ENCODE measurements at regions not wholly inside any gene's neighbourhood (a gene's known extent, or its start where the extent isn't known, plus 50 kb on each side); places are given as distances from the start of the nearest gene placed in this dataset.
A peak's percentile ranks its signal among the peaks of the same experiment; 100 is the strongest.

DNA sequence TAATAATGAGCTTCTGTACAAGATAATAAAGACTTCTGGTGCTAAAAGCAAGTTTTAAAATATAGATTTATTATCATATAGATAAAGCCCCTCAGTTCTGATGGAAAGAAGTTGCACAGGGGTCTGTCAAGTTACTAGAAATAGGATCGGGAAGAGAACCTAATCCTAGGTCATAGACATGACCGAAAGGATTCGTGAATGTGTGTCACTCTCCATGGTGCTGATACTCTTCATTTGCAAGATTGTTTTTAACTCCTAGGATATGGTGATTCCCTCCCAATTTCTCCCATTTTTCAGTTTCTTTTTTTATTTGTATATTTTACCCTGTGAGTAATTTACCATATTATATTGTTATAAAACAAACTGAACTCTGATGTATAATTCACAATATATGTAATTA lies 58.9 kb upstream of the CTNNA2 start:
- DNase-seq: peak in 1 of 3 donors; percentile 9

DNA sequence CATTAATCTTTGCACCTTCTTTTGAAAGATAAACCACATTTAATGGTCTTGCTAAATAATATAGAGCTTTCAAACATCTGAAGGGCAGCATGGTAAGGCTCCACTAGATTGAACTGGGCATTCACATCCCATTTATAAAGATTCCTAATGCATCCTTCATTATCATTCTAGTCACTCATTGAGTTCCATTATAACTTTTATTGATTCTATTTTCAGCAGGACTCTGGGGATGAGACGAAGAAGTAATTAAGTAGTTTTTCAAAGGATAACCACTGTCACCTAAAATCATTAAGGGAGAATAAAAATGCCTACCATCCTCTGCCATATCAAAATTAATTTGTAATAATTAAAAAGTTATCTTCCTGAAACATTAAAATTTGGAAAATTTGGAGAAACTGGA lies 60.2 kb upstream of the CTNNA2 start:
- DNase-seq: no peak

DNA sequence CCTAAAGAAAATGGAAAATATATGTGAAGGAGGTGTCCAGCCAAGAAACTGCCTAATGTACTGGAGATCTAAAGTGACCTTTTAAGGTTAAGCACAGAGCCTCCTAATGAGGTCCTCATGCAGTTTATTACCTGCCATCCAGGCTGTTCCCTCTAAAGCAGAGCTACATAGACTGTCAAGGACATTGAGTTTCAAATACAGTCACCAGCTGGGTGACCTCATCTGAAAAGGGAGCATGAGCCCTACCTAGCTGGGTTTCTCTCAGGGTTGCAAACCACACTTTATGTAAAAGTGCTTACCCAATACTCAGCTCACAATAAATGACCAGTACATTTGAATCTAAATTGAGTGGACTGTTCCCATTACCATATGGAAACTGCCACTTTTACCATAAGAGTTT lies 65.4 kb upstream of the CTNNA2 start:
- DNase-seq: no peak

DNA sequence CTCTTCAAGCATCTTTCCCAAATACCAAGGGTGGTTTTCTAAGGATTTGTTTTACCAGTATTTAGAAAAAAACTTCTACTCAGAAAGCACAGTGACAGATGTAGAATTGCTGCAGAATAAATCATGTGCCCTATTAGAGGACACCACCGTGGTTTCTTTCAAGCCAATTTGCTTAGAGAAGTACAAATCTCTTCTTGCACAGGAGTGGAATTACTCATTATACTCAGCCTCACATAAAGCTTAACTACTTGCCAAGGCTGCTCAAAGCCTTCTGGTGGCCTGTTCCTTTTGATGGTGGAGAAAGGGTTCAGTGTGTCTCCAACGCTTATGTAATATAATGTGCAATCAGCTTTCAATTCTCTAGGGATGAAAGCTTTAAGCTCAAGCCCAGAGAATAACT lies 66.5 kb upstream of the CTNNA2 start:
- DNase-seq: no peak

DNA sequence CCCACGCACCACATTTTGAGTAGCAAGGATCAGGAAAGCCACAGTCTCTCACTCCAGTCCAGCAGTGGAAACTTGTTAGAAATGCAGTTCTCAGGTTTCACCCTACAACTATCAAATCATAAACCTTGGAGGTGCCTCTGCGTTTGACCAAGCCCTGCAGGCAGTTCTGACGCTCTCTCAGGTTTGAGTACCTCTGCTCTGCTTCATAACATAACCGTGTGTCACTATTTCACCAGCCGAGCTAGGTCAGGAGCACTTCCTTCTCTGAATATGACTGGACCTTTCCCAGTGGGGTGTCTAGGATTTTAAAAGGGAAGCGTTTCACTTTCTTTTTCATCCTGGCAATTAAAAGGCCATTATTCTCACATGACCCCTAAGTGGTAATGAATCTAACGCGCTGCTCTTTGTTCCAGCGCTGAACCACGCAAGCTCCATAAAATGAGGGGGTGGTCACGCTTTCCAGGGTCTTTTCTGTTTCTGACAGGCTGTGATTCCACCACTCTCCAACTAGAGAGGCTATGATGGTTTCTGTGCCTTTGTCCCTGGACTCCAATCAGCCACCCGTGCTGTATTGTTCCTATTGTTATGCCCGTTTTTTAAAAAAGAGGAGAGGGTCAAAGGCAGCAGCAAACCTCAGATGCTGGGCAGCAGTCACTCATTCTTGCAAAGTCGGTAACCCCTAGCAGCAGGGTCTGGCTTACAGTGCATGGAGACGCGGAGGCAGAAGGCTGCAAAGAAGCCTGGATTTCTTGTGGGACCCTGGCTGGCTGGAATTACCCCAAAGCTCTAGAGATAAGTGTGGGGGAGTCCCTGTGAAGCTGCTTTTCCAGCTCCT lies 75.2 kb upstream of the CTNNA2 start:
- DNase-seq: no peak

DNA sequence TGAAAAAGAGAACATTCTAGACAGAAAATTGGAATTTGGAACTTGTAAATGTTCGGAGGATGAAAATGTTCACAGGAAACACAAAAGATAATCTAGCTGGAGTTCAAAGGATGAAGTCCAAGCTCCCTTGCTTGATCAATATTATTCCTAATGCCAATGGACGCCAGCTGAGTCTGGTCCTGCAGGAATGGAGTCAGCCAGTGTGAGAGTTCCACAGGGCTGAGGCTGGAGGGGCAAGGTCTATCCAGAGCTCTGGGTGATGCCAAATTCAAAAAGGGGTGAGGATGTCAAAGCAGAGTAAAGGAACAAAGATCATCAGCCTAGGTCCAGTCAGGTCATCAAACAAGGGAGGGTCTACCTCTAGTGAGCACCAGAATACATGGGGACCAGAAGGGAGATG lies 78.5 kb upstream of the CTNNA2 start:
- DNase-seq: no peak

DNA sequence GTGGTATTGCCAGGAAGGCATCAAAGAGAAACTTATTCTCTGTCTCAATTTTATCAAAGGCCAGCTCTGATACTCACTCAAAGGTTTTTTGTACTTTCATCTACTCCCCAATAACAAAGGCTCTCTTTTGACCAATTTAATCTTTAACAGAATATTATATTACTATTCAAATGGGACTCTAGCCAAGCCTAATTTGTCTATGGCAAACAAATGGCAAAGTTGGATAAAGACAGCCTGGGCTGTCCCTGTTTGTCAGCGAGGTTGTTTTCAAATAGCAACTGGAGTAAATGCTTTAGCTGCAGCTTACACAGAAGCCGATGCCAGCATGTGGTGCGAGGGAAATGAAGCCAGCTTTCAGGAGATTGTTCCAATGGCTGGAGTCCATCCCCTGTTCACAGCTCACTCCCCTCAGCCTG lies 80.1 kb upstream of the CTNNA2 start:
- no peak for DNase-seq

DNA sequence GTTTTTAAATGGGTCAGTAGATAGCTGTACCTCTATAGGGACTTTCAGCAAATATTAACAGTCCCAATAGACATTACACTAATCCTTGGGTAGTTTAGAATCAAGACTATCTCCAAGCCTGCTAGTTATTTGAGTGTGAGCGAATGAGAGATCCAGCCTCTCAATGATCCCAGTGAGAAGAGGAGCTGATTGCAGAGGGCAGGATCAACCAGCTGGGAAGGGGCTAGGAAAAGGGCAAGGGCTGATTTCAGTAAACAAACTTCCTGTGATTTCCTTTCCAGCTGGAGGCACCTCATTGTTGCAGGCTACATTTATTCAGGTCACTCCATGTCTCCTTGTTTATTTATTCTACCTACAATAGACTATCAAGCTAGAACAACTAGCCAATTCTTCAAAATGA lies 84.1 kb upstream of the CTNNA2 start:
- DNase-seq: no peak

DNA sequence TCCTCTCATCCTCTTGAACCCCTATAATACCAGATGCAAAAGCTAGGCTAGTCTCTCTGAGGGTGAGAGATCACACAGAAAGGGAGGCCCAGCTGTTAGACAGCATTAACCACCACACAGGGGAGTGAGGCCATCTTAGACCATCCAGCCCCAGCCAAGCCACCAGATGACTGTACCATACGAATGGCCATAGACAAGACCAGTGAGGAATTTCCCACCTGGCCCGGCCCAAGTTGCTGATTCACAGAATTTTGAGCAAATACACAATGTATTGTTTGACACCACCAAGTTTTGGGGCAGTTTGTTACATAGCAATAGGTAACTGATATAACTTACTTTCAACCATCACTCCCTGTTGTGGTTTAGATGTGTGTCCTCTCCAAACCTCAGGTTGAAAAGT lies 98.2 kb upstream of the CTNNA2 start:
- DNase-seq: no peak

DNA sequence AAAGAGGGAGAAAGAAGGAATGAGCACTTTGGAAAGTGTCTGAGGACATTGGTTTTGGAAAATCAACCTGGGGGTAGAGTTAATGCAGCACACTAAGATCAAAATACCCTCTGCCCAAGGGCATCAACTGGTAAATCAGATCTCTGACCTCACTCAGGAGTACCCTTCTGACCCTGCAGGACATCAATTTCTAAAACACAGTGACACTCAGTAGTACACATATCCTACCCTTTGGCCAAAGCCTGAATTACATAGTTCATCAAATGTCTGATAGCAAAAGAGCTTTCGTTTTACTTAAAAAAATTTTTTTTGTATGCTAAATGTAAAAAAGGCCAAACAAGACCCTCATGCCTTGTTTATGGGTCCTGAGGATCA lies 118.4 kb upstream of the CTNNA2 start:
- no peak for DNase-seq

DNA sequence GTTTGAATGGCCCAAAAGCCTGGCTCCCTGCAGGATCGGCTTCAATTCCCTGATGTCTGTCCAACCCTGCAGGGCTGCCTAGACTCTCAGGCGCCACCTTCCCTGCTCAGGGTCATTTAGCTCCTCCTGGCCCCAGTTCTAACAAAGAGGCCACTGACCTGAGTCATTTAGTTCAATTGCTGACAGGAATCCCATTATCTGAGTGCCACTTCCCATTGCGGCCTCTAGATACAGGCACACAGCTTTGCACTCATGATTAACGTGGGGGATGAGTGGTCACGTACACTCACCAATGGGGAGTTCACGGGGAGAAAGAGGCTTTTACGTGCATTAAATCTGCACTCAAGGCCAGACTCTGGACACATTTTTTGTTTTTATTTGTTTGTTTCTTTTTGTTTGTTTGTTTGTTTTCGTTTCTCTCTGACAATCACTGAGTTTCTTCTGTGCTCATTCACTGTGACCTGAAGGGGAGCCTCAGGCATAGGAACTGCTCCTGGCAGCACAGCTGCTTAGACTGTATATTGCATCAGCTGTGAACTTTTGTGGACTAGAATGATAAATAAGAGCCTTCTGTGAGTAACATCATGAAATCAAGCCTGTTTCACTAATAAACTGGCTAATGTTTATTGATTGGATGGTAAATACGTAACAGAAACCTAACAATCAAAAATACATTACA lies 118.9 kb upstream of the CTNNA2 start:
- DNase-seq: no peak

DNA sequence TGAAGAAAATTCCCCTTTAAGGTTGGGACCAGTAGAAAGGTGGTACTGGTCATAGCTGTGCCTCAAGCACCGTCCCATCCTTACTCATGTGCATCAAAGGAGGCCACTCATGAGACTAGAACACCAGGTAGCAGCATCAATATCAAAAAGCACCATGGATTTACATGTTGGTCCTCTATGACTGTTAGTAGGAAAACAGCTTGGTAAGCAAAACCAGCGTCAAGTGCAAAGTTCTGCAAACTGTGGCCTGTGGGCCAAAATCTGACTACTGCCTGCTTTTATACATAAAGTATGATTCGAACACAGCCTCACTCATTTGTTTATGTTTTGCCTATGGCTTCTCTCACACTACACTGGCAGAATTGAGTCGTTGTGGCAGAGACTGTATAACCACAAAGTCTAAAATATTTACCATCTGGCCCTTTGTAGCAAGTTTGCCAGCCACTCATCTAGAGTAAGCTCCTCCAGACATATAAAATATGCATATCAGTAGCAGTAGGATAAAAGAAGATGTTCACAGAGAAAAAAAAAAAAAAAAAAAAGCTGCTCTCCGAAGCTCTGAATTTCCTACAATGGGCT lies 119.7 kb upstream of the CTNNA2 start:
- DNase-seq: no peak

DNA sequence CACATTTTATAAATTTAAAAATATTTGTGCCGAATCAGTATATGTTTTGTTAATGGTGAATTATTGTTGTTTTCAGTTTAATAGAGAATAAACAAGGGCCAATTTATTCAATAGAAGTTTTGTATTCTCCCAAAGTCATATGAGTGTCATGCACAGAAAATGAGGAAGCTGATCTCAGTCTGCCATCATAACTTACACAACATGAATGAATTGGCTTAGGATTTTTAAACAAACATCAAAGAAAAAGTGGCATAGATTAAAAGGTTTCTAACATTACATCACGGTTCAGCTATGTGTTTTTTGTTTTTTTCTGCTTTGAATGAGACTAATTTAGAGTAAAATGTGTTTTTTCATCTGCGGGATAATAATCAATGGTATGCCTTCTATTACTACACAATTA lies 123.4 kb upstream of the CTNNA2 start:
- no peak for DNase-seq

DNA sequence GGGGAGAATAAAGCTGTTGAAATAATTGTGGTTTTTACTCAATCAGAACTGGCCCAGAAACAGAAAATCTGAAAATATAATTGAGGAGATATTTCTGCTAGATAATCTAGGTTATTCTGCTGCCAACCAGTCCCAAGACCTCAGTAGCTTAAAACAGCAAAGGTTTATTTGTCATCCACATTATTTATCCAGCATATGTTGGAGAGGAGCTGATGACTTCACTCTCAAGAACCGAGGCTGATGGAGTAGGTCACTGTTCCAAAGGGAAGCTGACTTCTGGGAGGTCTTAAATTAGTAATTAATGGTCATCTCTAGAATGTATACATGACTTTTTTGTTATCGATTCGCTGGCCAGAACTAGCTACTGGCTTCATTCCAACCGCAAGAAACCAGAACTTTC lies 124.8 kb upstream of the CTNNA2 start:
- DNase-seq: no peak

DNA sequence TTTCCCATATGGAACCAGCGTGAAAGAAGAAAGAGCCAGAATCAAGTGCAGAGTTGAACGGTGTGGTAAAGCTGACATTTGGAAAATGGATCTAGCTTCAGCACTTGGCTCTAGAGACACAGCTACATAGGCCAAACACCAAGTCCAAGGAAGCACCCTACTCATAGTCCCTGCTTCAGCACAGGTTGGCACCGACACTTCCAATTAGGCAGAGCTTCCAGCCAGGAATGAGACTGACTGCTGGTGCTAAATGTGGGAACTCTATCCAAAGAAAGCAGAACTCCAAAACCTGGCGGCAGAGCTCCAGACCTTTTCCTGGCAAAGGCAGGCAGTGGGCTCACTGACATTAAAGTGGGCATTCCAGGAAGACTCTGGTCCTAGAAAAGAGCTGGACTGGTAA lies 125.4 kb upstream of the CTNNA2 start:
- no peak for DNase-seq

DNA sequence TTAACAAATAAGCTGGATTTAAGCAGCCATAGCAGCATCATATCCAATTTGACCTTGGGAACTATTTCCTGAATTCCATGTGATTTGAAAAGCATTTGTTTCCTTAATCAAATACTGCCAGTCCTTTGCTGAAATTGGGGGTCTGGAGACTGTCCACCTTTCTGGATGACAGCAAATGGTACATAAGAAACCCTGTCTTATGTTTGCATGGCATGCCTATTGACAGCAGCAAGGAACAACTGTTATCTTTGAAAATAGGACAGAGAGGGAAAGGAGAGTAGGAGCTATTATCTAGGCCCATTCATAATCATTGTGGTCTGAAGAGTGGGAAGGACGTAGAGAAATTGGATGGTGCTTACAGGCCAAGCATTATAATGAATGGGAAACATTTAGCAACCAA lies 129.2 kb upstream of the CTNNA2 start:
- DNase-seq: no peak

DNA sequence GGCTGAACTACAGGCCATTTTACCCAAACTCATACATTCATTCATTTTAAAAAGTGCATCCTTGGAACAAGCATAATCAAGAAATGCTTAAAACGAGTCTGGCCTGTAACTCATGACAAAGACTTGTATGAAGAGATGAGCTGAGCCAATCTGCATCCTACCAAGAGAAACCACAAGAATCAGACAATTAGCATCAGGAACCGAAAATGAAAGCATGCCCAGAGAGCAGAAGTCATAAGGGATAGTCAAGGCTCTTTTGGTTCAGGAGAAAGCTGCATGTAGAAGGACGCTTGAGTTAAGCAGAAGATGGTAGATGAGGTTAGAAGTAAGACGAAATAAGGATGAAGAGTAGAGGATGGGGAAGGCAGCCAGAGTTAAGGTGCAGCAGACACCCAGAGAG lies 137.0 kb upstream of the CTNNA2 start:
- DNase-seq: no peak

DNA sequence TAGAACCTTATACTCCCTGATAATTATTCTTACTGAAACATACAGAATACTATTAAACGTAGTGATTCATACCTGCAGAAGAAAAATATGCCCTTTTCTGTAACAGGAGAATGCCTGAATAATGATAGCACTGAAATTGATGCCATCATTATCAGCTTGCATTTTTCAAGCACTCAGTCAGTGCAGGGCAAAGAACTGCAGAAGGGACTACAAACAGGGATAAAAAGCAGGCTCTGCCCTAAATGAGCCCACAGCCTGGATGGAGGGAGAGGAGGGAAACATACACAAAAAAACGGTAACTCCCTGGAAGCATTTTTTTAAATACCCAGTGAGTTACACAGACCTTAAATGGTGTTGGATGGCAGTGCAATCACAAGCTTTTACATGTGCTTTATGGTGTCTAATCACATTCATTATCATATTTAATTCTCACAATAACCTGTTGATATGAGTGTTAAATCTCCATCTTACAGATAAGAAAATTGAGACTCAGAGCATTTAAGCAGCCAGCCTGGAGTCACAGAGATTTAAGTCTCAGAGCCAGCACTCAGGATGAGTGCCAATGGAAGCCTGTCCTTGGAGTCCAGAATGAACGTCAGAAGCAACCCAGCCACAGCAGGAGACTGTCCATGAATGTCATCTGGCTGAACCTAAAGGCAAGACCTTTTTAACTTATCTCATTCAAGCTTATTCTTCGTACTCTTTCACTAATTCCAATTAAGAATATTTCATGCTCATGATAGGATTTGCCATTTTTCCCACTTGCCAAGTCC lies 139.3 kb upstream of the CTNNA2 start:
- DNase-seq: no peak

DNA sequence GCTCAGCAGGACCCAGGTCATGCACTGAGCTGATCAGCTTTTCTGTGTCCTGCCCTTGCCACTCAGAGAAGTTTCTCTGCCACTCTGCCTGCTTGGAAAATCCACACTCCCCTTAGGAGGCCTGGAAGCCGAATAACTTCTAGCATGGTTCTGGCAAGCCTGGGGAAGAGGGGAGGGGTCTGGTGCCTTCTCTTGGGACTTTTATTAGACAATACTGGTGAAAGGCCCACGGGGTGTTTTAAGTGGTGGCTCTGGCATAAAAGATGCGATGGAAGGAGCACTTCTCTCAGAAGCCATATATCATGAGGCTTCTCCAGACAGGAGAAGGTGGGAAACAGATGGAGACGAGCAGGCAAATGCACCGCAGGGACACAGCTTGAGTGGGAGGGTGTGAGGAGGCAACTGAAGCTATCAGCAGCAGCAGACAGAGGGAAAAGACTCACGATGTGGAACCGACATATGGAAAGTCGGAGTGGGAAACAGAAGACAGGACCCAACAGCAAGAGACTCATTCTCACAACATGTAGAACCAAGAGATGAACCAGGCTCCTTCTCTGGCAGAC lies 141.8 kb upstream of the CTNNA2 start:
- DNase-seq: no peak

DNA sequence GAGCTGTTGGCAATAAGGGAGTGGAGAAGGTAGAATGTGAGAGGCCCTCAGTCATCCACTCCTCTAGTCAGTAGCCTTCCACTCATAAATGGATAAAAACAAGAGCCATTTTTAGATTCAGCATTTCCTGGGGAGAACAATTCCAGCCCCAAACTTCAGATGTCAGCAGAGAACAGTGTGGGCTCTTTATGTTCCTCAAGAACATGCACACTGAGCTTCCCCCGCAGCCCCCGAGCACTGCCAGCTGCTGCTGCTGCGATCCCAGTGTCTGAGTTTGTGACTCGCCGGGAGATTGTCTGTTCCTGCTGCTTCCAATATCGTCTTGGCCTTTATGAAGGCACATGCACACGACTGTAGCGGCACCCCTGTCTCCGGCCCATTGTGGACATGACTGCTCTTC lies 143.7 kb upstream of the CTNNA2 start:
- DNase-seq: no peak

DNA sequence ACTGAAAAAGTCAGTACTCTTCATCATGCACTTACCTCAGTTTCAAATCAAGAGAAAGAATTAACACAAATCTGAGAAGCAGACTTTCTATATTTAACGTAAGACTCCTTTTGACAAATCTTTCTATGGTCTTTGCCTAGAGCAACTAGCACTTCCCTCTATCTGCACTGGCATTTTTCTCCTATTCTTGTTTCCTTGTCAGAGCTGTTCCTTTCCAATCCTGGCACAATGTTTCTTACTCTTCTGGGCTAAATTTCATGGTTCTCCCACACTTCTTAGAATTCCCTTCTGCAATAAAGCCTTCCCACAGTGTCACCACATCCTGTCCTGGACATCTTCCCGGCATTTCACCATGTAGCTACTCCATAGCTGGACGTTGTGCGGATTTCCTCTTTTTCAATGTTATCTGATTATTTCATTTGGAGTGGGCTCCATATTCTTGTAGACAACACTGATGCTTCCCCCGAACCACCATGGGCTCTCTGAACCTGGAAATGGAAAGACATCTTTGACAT lies 144.7 kb upstream of the CTNNA2 start:
- no peak for DNase-seq

DNA sequence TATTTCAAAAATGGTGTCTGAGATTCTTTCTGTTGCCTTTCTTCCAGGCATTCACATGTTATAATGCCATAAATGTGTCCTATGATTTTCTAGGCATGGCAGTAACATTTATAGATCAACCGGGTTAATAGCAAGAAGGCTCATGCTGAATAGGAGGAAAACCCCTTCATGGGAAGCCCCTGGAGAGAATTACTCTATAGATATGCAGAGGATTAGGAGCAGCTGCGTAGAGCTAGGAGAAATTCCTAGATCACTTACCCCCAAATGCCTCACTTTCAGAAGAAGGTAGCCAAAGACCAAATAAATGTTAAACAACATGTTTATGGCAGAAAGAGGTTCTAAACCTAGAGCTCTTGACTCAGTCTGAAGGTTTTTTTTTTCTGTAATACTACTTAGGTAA lies 153.4 kb upstream of the CTNNA2 start:
- DNase-seq: no peak

Measured in muscle of back (tissue), 3 donors.